SU-DHL-6 (cell line): ENCODE measurements at regions not wholly inside any gene's neighbourhood (a gene's known extent, or its start where the extent isn't known, plus 50 kb on each side); places are given as distances from the start of the nearest gene placed in this dataset.

Experiments
- H2AFZ ChIP-seq: fragments of 200-600 bp; sonication (generic); 2 replicates; pipeline ENCODE4 v1.6.1; 2014; ENCODE audit warnings: low read depth, mild to moderate bottlenecking, moderate library complexity, mixed read lengths, antibody characterized with exemption, low read length; ENCODE audit not compliant: severe bottlenecking
- H3F3A ChIP-seq: fragments of 200-600 bp; shearing (Covaris generic); 2 replicates; pipeline ENCODE4 v1.6.0; 2016; ENCODE audit warnings: antibody characterized with exemption, mild to moderate bottlenecking; ENCODE audit not compliant: insufficient read depth
- H3K27ac ChIP-seq: fragments of 200-600 bp; sonication (generic); 2 replicates; pipeline ENCODE4 v1.5.1; 2016; ENCODE audit warnings: low read depth, mild to moderate bottlenecking, low read length, moderate library complexity, mixed read lengths
- H3K27me3 ChIP-seq: fragments of 200-600 bp; sonication (generic), shearing (Covaris generic); 2 replicates; pipeline ENCODE4 v1.6.0; 2014; ENCODE audit warnings: mild to moderate bottlenecking, low read length
- H3K36me3 ChIP-seq: fragments of 200-600 bp; sonication (generic); 2 replicates; pipeline ENCODE4 v1.6.1; 2014; ENCODE audit warnings: mild to moderate bottlenecking, low read length, mixed read lengths
- H3K4me2 ChIP-seq: fragments of 300-600, 200-600 bp; shearing (Covaris generic), sonication (generic); 2 replicates; pipeline ENCODE4 v1.6.0; 2014; ENCODE audit warnings: low read length, low read depth, mild to moderate bottlenecking; ENCODE audit not compliant: poor library complexity, severe bottlenecking
- H3K4me3 ChIP-seq: fragments of 200-600 bp; sonication (generic); 2 replicates; pipeline ENCODE4 v1.5.1; 2014; ENCODE audit warnings: antibody characterized with exemption, low read length, mild to moderate bottlenecking, mixed read lengths; ENCODE audit not compliant: insufficient read depth, poor library complexity, severe bottlenecking
- H3K79me2 ChIP-seq: fragments of 200-600 bp; sonication (generic); 2 replicates; pipeline ENCODE4 v1.6.1; 2014; ENCODE audit warnings: mild to moderate bottlenecking, low read length, moderate library complexity; ENCODE audit not compliant: insufficient read depth
- H3K9ac ChIP-seq: fragments of 200-600 bp; sonication (generic); 2 replicates; pipeline ENCODE4 v1.7.0; 2014; ENCODE audit warnings: mild to moderate bottlenecking, low read length
- H3K9me2 ChIP-seq: fragments of 200-600 bp; sonication (generic); replicated peaks from 2 replicates; pipeline ENCODE4 v1.6.1; 2014; ENCODE audit warnings: low read length; ENCODE audit not compliant: insufficient read depth
- H3K9me3 ChIP-seq: fragments of 200-600 bp; sonication (generic); 2 replicates; pipeline ENCODE4 v1.6.1; 2014; ENCODE audit warnings: low read length, mixed read lengths; ENCODE audit not compliant: insufficient read depth
- H4K20me1 ChIP-seq: fragments of 200-600 bp; sonication (generic); 2 replicates; pipeline ENCODE4 v1.6.1; 2014; ENCODE audit warnings: low read depth, mild to moderate bottlenecking, antibody characterized with exemption, low read length, moderate library complexity, mixed read lengths
- EZH2phosphoT487 ChIP-seq: fragments of 200-600 bp; sonication (generic), shearing (Covaris generic); conservative IDR thresholded peaks from 2 replicates; pipeline ENCODE4 v1.6.1; 2018; ENCODE audit warnings: mild to moderate bottlenecking, antibody characterized with exemption, low read length, moderate library complexity, mixed read lengths
- TF ChIP-seq, protein P1 (sequence below): fragments of 200-600 bp; sonication (generic); IDR thresholded peaks from one replicate; pipeline ENCODE4 v1.5.1; 2017; ENCODE audit warnings: antibody characterized with exemption, mild to moderate bottlenecking, low read length, moderate library complexity; ENCODE audit not compliant: insufficient read depth, poor library complexity, severe bottlenecking

DNA sequence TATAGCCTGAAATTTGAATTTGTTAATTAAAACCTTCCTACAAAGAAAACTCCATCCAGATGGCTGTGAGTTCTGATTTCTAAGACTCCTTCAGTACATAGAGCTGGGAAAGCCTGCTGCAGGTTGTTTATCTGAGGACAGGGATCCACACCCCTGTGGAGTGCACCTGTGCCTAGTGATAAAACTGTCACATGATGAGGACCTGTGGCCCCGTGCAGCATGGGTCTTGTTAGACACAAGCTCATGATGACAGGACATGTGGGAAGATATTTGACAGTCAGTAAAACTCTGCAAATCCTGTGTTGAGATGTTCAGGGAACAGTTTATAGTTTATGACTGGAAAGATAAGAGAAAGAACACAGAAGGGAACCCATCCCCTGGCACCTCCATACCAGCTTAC is 133.2 kb upstream of the TMEM18 start:
- no peaks in the 10 kb centered on the region for H3F3A ChIP-seq
- no peak overlapping the region for H2AFZ ChIP-seq
- no peaks in the 10 kb centered on the region for H4K20me1 ChIP-seq
- no peak overlapping the region for H3K4me3 ChIP-seq
- H3K9ac ChIP-seq, result no peak overlapping the region
- no peaks in the 10 kb centered on the region for H3K9me3 ChIP-seq
- no peaks in the 10 kb centered on the region for H3K36me3 ChIP-seq
- no peaks in the 10 kb centered on the region for H3K27me3 ChIP-seq
- no peaks in the 10 kb centered on the region for H3K79me2 ChIP-seq
- TF ChIP-seq EZH2phosphoT487, result no peak
- TF ChIP-seq, protein P1, sequence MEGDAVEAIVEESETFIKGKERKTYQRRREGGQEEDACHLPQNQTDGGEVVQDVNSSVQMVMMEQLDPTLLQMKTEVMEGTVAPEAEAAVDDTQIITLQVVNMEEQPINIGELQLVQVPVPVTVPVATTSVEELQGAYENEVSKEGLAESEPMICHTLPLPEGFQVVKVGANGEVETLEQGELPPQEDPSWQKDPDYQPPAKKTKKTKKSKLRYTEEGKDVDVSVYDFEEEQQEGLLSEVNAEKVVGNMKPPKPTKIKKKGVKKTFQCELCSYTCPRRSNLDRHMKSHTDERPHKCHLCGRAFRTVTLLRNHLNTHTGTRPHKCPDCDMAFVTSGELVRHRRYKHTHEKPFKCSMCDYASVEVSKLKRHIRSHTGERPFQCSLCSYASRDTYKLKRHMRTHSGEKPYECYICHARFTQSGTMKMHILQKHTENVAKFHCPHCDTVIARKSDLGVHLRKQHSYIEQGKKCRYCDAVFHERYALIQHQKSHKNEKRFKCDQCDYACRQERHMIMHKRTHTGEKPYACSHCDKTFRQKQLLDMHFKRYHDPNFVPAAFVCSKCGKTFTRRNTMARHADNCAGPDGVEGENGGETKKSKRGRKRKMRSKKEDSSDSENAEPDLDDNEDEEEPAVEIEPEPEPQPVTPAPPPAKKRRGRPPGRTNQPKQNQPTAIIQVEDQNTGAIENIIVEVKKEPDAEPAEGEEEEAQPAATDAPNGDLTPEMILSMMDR, result no peak
- no peak overlapping the region for H3K27ac ChIP-seq
- H3K9me2 ChIP-seq, result no peaks in the 10 kb centered on the region
- H3K4me2 ChIP-seq, result no peak overlapping the region

DNA sequence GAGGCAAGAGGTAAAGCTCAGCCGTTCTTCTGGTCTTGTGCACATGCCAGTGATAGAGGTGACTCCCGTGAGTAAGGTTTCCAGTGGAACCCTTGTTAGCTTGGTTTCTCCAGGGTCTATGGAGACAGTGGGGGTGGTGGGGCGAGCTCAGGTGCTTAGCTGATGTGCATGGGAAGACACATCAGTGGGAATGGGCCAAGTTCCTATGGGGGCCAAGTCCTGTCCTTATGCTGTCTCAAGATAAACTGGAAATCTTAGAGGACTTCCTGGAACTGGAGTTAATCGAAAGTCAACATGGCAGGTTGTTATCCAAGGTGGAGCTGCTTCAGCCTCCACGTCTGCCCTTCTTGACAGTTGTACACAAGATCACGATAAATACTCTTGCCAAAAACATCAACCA is 130.1 kb upstream of the TMEM18 start:
- no peaks in the 10 kb centered on the region for H3K27me3 ChIP-seq
- H3K36me3 ChIP-seq, result no peaks in the 10 kb centered on the region
- no peaks in the 10 kb centered on the region for H3F3A ChIP-seq
- H4K20me1 ChIP-seq, result no peaks in the 10 kb centered on the region
- no peaks in the 10 kb centered on the region for H3K9me2 ChIP-seq
- no peaks in the 10 kb centered on the region for H3K79me2 ChIP-seq
- H3K9me3 ChIP-seq, result no peaks in the 10 kb centered on the region
- no peak overlapping the region for H3K4me3 ChIP-seq
- H3K27ac ChIP-seq, result no peak overlapping the region
- no peak overlapping the region for H3K9ac ChIP-seq
- no peak overlapping the region for H2AFZ ChIP-seq
- TF ChIP-seq EZH2phosphoT487, result no peak
- TF ChIP-seq, protein P1, result no peak
- H3K4me2 ChIP-seq, result no peak overlapping the region

DNA sequence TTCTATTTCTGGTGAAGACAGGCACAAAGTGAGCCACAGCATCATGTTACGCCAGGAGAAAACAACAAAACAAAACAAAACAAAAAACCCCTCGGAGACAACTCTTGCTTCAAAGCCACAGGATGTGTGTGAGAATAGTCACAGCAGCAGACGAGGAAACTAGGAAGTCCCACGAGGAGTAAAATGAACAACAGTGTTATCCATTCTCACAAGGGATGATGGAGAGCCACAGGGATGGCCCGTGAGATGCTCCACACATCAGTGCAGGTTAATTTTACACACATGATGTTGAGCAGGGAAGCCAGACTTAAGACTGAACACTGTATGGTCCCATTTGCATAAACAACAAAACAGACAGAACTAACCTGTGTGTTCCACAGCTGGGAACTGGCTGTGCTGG is 128.5 kb upstream of the TMEM18 start:
- Histone ChIP-seq H2AFZ (no peak overlapping the region), H4K20me1 (no peaks in the 10 kb centered on the region), H3K27ac (no peak overlapping the region), H3K4me3 (no peak overlapping the region), H3K36me3 (no peaks in the 10 kb centered on the region), H3K27me3 (no peaks in the 10 kb centered on the region), H3F3A (no peaks in the 10 kb centered on the region), H3K9me2 (no peaks in the 10 kb centered on the region), H3K4me2 (no peak overlapping the region), H3K79me2 (no peaks in the 10 kb centered on the region), H3K9ac (no peak overlapping the region), H3K9me3 (no peaks in the 10 kb centered on the region)
- TF ChIP-seq, protein P1, result no peak
- TF ChIP-seq EZH2phosphoT487, result no peak
